Right cardiac atrium (tissue), 5 donors: ENCODE measurements at regions not wholly inside any gene's neighbourhood (a gene's known extent, or its start where the extent isn't known, plus 50 kb on each side); places are given as distances from the start of the nearest gene placed in this dataset.

Source experiments
- ATAC-seq, 2 donors: fragments of 200-7000 bp; cut with Tn5 transposase; one replicate each; pipeline versions ENCODE4 v1.8.0 to v1.9.1; 2020; ENCODE audit warnings: moderate library complexity in 2 of 2, mild to moderate bottlenecking in 1 of 2
- DNase-seq, 3 donors: peaks; one replicate each; pipeline ENCODE4 v3.0.0-alpha.2; 2020
- H3K27ac ChIP-seq: one replicate; pipeline ENCODE4 v1.5.1; 2013; ENCODE audit warnings: mild to moderate bottlenecking, low read length, control low read depth, moderate library complexity
- H3K27me3 ChIP-seq: one replicate; pipeline ENCODE4 v1.6.1; 2013; ENCODE audit not compliant: control insufficient read depth, insufficient read depth
- H3K4me1 ChIP-seq: one replicate; pipeline ENCODE4 v1.6.1; 2013; ENCODE audit warnings: low read length; ENCODE audit not compliant: control insufficient read depth, insufficient read depth
- H3K4me3 ChIP-seq: one replicate; pipeline ENCODE4 v1.5.1; 2013; ENCODE audit warnings: low read length, control low read depth
- H3K9me3 ChIP-seq: one replicate; pipeline ENCODE4 v1.6.1; 2013; ENCODE audit warnings: low read length; ENCODE audit not compliant: control insufficient read depth
- WGBS: extraction: QIAGEN DNeasy Blood & Tissue Kit; methylation state at CpG from one replicate; pipeline ENCODE4 v1.1.7; 2013; 5-methylcytosine and 5-hydroxymethylcytosine counted together
- intact Hi-C, 4 donors: fragments of 100-400 bp; cut with DNase I; formaldehyde crosslinking; loops; one replicate each; pipeline versions ENCODE4 v1.11.0 to v1.14.0; 2022 to 2023
- donor health status: healthy with polysubstance abuse.
- donor health status: DM: no; HTN: yes; CAD: no.
- donor health status: DM: no; HTN: no; CAD: no.
- donor health status: DM: no; HTN: yes; CAD: no; lungs with severe emphysema.
- donor health status: DM: yes; HTN: yes; CAD: no.

GRCh38 chr11:133693110-133693509, 152.2 kb downstream of the SPATA19 start:
- 64% methylated on average over 9 of the region's 9 CpGs for WGBS
- no peak overlapping the region for H3K4me3 ChIP-seq
- no peaks in the 10 kb centered on the region for H3K27me3 ChIP-seq
- no peak overlapping the region for H3K27ac ChIP-seq
- no peaks in the 10 kb centered on the region for H3K9me3 ChIP-seq
- H3K4me1 ChIP-seq: peaks cover 4% of the 10 kb centered on the region
- ATAC-seq: peak; percentile 32 to 36
- no peak for DNase-seq
- intact Hi-C loops: no loop called here

DNA sequence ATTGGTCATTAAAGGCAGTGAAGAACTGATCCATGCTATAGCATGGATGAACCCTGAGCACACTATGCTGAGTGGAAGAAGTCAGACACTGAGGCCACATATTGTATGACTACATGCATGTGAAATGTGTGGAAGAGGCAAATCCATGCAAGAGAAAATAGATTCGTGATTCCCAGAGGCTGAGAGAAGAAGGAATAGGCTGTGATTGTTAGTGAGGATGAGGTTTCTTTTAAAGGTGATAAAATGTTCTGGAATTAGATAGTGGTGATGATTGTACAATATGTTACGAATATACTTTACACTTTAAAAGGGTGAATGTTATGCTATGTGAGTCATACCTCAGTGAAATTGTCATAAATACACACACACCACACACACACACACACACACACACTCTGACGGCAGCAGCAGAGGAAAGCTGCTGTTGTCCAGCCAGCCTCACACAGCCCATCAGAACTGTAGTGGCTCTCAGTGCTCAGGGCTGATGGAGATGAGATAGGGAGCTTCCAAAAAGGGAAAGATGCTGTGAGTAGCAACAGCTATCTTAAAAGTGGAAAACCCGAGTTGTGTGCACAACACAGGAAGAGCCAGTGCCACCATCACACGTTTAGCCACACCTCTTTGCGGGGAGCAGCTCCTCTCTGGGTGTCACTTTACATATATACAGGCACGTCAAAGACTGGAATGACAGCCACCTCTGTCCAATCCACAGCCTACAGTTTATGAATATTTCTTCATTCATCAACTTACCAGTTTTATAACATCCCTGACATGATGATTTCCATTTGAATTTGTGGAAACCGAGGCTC, 153.0 kb downstream of the SPATA19 start:
- intact Hi-C loops: no loop called here

DNA sequence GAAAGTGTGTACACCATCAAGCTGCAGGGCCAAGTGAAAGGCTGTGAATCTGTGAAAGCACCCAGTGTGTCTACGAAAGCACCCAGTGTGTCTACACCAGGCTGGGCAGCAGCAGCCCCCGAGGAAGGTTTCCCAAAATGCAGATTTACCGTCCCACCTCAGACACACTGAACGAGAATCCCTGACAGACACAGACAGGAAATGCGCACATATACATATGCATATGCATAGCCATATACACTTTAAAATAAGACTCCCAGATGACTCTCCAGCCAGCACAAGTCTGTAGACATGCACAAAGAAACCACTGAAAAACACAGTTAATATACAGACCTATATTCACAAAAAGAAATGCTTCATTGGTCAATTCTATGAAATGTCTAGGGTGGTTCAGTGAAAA, 155.5 kb upstream of the OPCML start:
- ATAC-seq: no peak
- Histone ChIP-seq H3K4me1 (peaks cover 2% of the 10 kb centered on the region), H3K4me3 (no peak overlapping the region), H3K9me3 (no peaks in the 10 kb centered on the region), H3K27ac (no peak overlapping the region), H3K27me3 (peaks cover 3% of the 10 kb centered on the region)
- WGBS: 82% methylated on average over 5 of the region's 5 CpGs
- intact Hi-C loops: no loop called here
- no peak for DNase-seq

More for the DNA sequence above, 153.0 kb downstream of the SPATA19 start:
- no peak overlapping the region for H3K4me3 ChIP-seq
- DNase-seq: no peak
- no peaks in the 10 kb centered on the region for H3K27me3 ChIP-seq
- peaks cover 2% of the 10 kb centered on the region for H3K4me1 ChIP-seq
- 47% methylated on average over 8 of the region's 8 CpGs for WGBS
- no peaks in the 10 kb centered on the region for H3K9me3 ChIP-seq
- peak; percentile 49 to 56 for ATAC-seq
- H3K27ac ChIP-seq: no peak overlapping the region

GRCh38 chr11:133681901-133682300, 149.6 kb upstream of the OPCML start:
- DNase-seq (no peak), ATAC-seq (no peak)
- Histone ChIP-seq H3K27ac (no peak overlapping the region), H3K9me3 (no peaks in the 10 kb centered on the region), H3K27me3 (peaks cover 3% of the 10 kb centered on the region), H3K4me1 (no peaks in the 10 kb centered on the region), H3K4me3 (no peak overlapping the region)
- 6% methylated on average over 6 of the region's 6 CpGs for WGBS
- intact Hi-C loops: no loop called here

GRCh38 chr11:133679896-133680295, 147.6 kb upstream of the OPCML start:
- intact Hi-C loops: no loop called here
- H3K4me3 ChIP-seq: no peak overlapping the region
- H3K27ac ChIP-seq: no peak overlapping the region
- DNase-seq: no peak
- no peaks in the 10 kb centered on the region for H3K9me3 ChIP-seq
- H3K27me3 ChIP-seq: peaks cover 3% of the 10 kb centered on the region
- no peak for ATAC-seq
- H3K4me1 ChIP-seq: no peaks in the 10 kb centered on the region
- 88% methylated on average over 5 of the region's 5 CpGs for WGBS

DNA sequence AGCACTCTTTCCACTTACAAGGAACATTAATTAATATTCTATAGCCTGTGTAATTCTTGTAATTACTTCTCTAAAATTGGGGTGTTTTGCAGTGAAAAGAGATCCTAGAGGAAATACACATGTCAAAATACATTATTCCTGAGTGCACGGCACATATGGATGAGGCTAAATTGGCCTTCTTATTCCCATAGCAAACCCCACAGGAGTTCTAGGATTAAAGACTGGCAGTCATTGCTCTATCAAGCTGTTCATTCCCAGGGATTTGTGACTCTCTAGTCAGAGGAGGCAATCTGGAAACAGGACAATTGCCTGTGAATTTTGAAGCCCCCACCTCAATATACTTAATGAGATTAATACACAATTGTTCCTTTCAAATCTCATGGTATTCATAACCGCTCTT, 145.9 kb upstream of the OPCML start:
- Histone ChIP-seq H3K27me3 (no peaks in the 10 kb centered on the region), H3K4me1 (no peaks in the 10 kb centered on the region), H3K27ac (no peak overlapping the region), H3K9me3 (no peaks in the 10 kb centered on the region), H3K4me3 (no peak overlapping the region)
- intact Hi-C loops: no loop called here
- DNase-seq (no peak), ATAC-seq (no peak)
- 82% methylated on average over 2 of the region's 2 CpGs for WGBS

GRCh38 chr11:133677387-133677786, 145.1 kb upstream of the OPCML start:
- no peaks in the 10 kb centered on the region for H3K9me3 ChIP-seq
- H3K4me3 ChIP-seq: no peak overlapping the region
- ATAC-seq: no peak
- intact Hi-C loops: no loop called here
- no peaks in the 10 kb centered on the region for H3K4me1 ChIP-seq
- H3K27me3 ChIP-seq: no peaks in the 10 kb centered on the region
- no peak for DNase-seq
- WGBS: 46% methylated on average over 3 of the region's 3 CpGs
- no peak overlapping the region for H3K27ac ChIP-seq

DNA sequence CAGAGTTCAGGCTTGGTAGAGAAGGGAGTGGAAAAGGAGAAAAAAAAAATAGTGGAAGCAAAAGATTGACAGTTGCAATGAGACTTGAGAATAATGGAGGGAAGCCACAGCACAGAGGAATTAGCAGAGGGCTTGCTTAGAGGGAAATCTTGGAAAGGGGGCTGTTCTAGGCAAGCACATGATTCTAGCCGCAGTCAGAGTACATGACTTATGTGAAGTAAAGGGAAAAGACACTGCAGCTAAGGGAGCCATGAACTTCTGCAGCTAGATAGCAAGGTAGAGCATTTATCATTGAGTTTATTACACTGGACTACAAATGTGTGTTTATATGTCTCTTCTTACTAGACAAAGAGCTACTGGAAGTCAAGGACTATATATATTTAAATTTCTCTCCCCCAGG, 144.0 kb upstream of the OPCML start:
- no peak for DNase-seq
- H3K4me1 ChIP-seq: no peaks in the 10 kb centered on the region
- ATAC-seq: no peak
- H3K27me3 ChIP-seq: no peaks in the 10 kb centered on the region
- no peak overlapping the region for H3K27ac ChIP-seq
- intact Hi-C loops: no loop called here
- H3K4me3 ChIP-seq: no peak overlapping the region
- H3K9me3 ChIP-seq: no peaks in the 10 kb centered on the region
- WGBS: 83% methylated on average over 1 of the region's 1 CpG

GRCh38 chr11:133669371-133670053, 137.2 kb upstream of the OPCML start:
- H3K4me1 ChIP-seq: no peaks in the 10 kb centered on the region
- no peak overlapping the region for H3K4me3 ChIP-seq
- intact Hi-C loops: no loop called here
- no peaks in the 10 kb centered on the region for H3K9me3 ChIP-seq
- H3K27me3 ChIP-seq: no peaks in the 10 kb centered on the region
- DNase-seq (no peak), ATAC-seq (no peak)
- H3K27ac ChIP-seq: no peak overlapping the region
- 61% methylated on average over 12 of the region's 12 CpGs for WGBS

DNA sequence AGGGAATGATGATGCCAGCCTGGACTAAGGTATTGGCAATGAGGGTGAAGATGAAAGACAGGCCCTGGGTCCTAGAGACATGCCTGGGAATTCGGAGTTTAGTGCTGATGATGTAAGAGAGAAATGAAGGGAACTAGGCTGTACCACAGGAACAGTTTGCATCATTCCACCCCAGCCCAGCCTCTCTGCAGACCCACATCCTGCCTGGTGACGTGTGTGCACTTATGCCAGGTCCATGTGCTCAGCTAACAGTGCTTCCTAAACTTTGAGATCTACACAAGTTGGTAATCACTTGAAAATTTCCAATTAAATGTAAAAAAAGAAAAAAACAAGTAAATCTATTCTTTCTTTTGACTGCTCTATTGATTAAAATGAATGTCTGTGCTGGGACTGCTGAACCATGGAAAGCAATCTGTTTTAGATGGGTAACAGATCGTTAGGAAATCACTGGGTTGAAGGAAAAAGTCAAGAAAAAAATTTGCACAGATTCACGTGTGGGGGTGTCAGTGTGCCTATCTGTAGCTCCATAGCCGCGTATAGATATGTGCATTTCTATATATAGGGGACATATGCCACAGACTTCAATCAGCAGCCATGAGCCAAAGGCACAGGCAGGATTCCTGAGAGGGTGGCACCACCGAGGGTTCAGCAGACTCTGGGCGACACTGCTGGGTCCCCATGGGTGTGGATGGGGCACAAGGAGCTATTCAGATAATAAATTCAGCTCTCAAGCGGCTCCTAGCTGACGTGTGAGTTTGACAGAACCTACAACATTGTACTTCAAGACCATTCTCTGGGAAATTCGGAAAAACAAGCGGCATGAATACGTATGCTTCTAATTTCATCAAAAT, 131.1 kb upstream of the OPCML start:
- intact Hi-C loops: no loop called here
- Histone ChIP-seq H3K4me1 (no peaks in the 10 kb centered on the region), H3K27ac (no peak overlapping the region), H3K9me3 (no peaks in the 10 kb centered on the region), H3K4me3 (no peak overlapping the region), H3K27me3 (no peaks in the 10 kb centered on the region)
- DNase-seq (no peak), ATAC-seq (no peak)
- 74% methylated on average over 13 of the region's 13 CpGs for WGBS

DNA sequence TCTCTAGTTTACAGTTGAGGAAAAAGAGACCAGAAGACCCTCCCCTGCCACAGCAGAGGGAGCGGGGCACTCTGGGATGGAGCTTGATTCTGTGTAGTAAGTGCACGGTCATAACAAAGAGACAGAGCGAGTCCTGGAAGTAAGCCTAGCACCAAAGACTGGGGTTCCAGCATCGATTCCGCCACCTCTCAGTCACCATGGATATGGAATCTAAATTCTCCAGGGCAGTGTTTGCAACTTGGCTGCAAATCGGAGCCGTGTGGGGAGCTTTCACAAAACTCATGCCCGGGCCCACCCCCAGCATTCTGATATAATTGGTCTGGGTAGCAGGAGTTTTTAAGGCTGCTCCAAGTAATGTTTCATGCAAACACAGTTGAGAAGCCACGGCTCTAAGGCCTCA, 129.5 kb upstream of the OPCML start:
- WGBS: 89% methylated on average over 9 of the region's 9 CpGs
- Histone ChIP-seq H3K4me3 (no peak overlapping the region), H3K4me1 (no peaks in the 10 kb centered on the region), H3K27ac (no peak overlapping the region), H3K27me3 (no peaks in the 10 kb centered on the region), H3K9me3 (peaks cover 2% of the 10 kb centered on the region)
- no peak for ATAC-seq
- no peak for DNase-seq
- intact Hi-C loops: no loop called here
